ENCODE measurements at regions not wholly inside any gene's neighbourhood (a gene's known extent, or its start where the extent isn't known, plus 50 kb on each side); places are given as distances from the start of the nearest gene placed in this dataset.

- Histone ChIP-seq H3K27me3 (replicated peaks in 1 of 7) (no peaks in the 10 kb centered on the region), H3K4me1 (no peaks in the 10 kb centered on the region), H3K9me3 (no peaks in the 10 kb centered on the region), H3K36me3 (no peaks in the 10 kb centered on the region), H3K4me3 (no peak overlapping the region), H3K27ac (no peak overlapping the region)
- intact Hi-C loops (cut with DNase I; ENCODE audit: low total_unique reads), result loop anchor here (10.0 kb wide), 1 partner anchor 479 kb away; no protein-coding TSS in a partner anchor
- DNase-seq, result no peak
- WGBS, 5 donors, result 81 to 97% (median 84%) methylated on average over 2 of the region's 2 CpGs
- no peak for TF ChIP-seq CTCF (IDR thresholded peaks at IDR 0.05 in 8 of 11, conservative IDR thresholded peaks at IDR 0.05 in 3 of 11)
- TF ChIP-seq POLR2A (IDR thresholded peaks at IDR 0.05), result no peak
- TF ChIP-seq POLR2AphosphoS5 (IDR thresholded peaks at IDR 0.05), result no peak
Measured at GRCh38 chr5:60293518-60293917, 400.0 kb upstream of the PDE4D start.

GRCh38 chr5:60287174-60287771 is 393.7 kb upstream of the PDE4D start:
- TF ChIP-seq CTCF (IDR thresholded peaks at IDR 0.05 in 8 of 11, conservative IDR thresholded peaks at IDR 0.05 in 3 of 11) (peak; percentile 14 to 78 (median 46)), POLR2A (IDR thresholded peaks at IDR 0.05) (no peak)
- H3K4me1 ChIP-seq, result peaks cover 0 to 5% (median 0%) of the 10 kb centered on the region in 6 donors
- H3K36me3 ChIP-seq, result no peaks in the 10 kb centered on the region
- H3K27me3 ChIP-seq (replicated peaks in 1 of 7), result no peaks in the 10 kb centered on the region
- no peak overlapping the region for H3K4me3 ChIP-seq
- intact Hi-C loops (cut with DNase I; ENCODE audit: low total_unique reads), result no loop called here
- DNase-seq, result no peak
- H3K27ac ChIP-seq, result no peak overlapping the region
- 37 to 47% (median 40%) methylated on average over 5 of the region's 5 CpGs for WGBS, 5 donors
- no peaks in the 10 kb centered on the region for H3K9me3 ChIP-seq

GRCh38 chr5:60285910-60286309 is 392.4 kb upstream of the PDE4D start:
- no peak for DNase-seq
- H3K4me3 ChIP-seq, result no peak overlapping the region
- H3K9me3 ChIP-seq, result no peaks in the 10 kb centered on the region
- H3K27ac ChIP-seq, result no peak overlapping the region
- H3K27me3 ChIP-seq (replicated peaks in 1 of 7), result no peaks in the 10 kb centered on the region
- H3K36me3 ChIP-seq, result no peaks in the 10 kb centered on the region
- 75 to 92% (median 82%) methylated on average over 5 of the region's 5 CpGs for WGBS, 5 donors
- TF ChIP-seq POLR2A (IDR thresholded peaks at IDR 0.05) (no peak), POLR2AphosphoS5 (IDR thresholded peaks at IDR 0.05) (no peak), CTCF (IDR thresholded peaks at IDR 0.05 in 8 of 11, conservative IDR thresholded peaks at IDR 0.05 in 3 of 11) (no peak)
- intact Hi-C loops (cut with DNase I; ENCODE audit: low total_unique reads), result no loop called here
- peaks cover 0 to 5% (median 0%) of the 10 kb centered on the region in 6 donors for H3K4me1 ChIP-seq

- 59 to 82% (median 69%) methylated on average over 4 of the region's 4 CpGs for WGBS, 5 donors
- H3K36me3 ChIP-seq, result no peaks in the 10 kb centered on the region
- H3K9me3 ChIP-seq, result no peaks in the 10 kb centered on the region
- peaks cover 0 to 11% (median 0%) of the 10 kb centered on the region in 6 donors for H3K4me1 ChIP-seq
- TF ChIP-seq POLR2A (IDR thresholded peaks at IDR 0.05) (no peak), CTCF (IDR thresholded peaks at IDR 0.05 in 8 of 11, conservative IDR thresholded peaks at IDR 0.05 in 3 of 11) (no peak), POLR2AphosphoS5 (IDR thresholded peaks at IDR 0.05) (no peak)
- intact Hi-C loops (cut with DNase I; ENCODE audit: low total_unique reads), result no loop called here
- H3K27me3 ChIP-seq (replicated peaks in 1 of 7), result no peaks in the 10 kb centered on the region
- no peak overlapping the region for H3K4me3 ChIP-seq
- no peak for DNase-seq
- H3K27ac ChIP-seq, result no peak overlapping the region
Measured at GRCh38 chr5:60280943-60281342, 387.4 kb upstream of the PDE4D start.

Data from spleen (tissue), 11 donors.